ENCODE measurements at regions not wholly inside any gene's neighbourhood (a gene's known extent, or its start where the extent isn't known, plus 50 kb on each side); places are given as distances from the start of the nearest gene placed in this dataset.

DNA sequence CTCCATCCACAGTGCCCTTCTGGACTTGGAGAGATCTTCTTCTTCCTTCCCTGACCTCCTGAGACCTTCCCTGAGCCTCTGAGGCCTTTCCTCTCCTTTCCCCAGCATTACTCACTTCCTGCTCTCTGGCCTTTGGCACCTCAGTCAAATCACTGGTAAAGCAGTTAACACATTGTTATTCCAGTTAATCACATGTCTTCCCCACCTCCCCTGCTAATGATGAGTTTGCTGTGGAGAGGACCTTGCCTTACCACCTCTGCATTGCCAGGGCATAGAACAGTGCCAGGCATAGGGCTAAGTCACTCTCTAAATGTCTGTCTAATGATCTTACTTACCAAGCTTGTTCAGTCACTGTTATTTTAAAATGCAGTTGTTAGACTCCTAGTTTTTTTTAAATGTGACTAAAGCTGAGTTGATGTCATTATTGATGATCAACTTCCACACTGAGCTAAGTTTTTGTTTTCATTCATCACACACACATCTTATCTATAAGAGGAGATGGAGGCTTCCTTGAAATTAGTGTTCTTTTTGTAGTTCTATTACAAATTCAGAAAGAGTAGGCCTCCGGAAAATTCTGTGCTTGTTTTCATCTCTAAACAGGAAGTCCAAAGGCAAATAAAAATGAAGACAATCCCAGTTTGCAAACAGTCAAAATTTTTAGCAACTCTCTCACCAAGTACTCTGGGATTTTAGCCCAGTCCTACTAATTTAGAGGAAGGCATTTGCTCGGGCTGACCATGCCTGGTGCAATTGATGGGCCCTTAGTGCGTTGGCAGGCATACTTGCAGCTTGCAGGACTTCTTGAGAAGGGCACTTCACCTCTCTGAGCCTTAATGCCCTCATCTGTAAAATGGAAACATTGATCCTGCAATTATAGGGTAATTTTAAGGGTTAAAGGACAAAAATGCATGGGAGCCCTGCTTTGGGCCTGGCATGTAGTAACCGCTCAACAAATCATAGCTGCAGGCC lies 113.7 kb upstream of the SPRED2 start:
- ChIA-PET POLR2A (interaction anchor here (0.5 kb wide), 1 partner anchor 416 kb away, joined by 3 read pairs; no protein-coding TSS in a partner anchor), CTCF (interaction anchor here (0.8 kb wide), 1 partner anchor 377 kb away, joined by 3 read pairs; no protein-coding TSS in a partner anchor)
- TF ChIP-seq, protein P1, sequence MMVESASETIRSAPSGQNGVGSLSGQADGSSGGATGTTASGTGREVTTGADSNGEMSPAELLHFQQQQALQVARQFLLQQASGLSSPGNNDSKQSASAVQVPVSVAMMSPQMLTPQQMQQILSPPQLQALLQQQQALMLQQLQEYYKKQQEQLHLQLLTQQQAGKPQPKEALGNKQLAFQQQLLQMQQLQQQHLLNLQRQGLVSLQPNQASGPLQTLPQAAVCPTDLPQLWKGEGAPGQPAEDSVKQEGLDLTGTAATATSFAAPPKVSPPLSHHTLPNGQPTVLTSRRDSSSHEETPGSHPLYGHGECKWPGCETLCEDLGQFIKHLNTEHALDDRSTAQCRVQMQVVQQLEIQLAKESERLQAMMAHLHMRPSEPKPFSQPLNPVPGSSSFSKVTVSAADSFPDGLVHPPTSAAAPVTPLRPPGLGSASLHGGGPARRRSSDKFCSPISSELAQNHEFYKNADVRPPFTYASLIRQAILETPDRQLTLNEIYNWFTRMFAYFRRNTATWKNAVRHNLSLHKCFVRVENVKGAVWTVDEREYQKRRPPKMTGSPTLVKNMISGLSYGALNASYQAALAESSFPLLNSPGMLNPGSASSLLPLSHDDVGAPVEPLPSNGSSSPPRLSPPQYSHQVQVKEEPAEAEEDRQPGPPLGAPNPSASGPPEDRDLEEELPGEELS (CRISPR knock-in tag; IDR thresholded peaks at IDR 0.05) = no peak
- TF ChIP-seq RELA (CRISPR knock-in tag; IDR thresholded peaks at IDR 0.05; ENCODE audit: borderline replicate concordance) = no peak
- no peak for TF ChIP-seq ZNF423 (CRISPR knock-in tag; IDR thresholded peaks at IDR 0.05)
- TF ChIP-seq TCF7 (CRISPR knock-in tag; IDR thresholded peaks at IDR 0.05; ENCODE audit: low read depth) = no peak
- no peak for TF ChIP-seq NR2C2 (CRISPR knock-in tag; IDR thresholded peaks at IDR 0.05)
- TF ChIP-seq NR3C1 (CRISPR knock-in tag; conservative IDR thresholded peaks at IDR 0.05; ENCODE audit: low read depth) = no peak
- no peak for TF ChIP-seq IRF1 (CRISPR knock-in tag; IDR thresholded peaks at IDR 0.05)
- no peak for TF ChIP-seq KAT7 (CRISPR knock-in tag; IDR thresholded peaks at IDR 0.05; ENCODE audit: borderline replicate concordance)
- no peak; the same call in 1 of the 2 replicates for TF ChIP-seq GABPB1 (CRISPR knock-in tag; IDR thresholded peaks at IDR 0.05)
- TF ChIP-seq E2F1 (CRISPR knock-in tag; IDR thresholded peaks at IDR 0.05) = no peak
- TF ChIP-seq MYBL2 (CRISPR knock-in tag; IDR thresholded peaks at IDR 0.05) = no peak
- no peak for TF ChIP-seq NFATC4 (CRISPR knock-in tag; IDR thresholded peaks at IDR 0.05)
- no peak for TF ChIP-seq IRF2 (CRISPR knock-in tag; IDR thresholded peaks at IDR 0.05; ENCODE audit: borderline replicate concordance, low read depth)
- no peak for TF ChIP-seq ZNF281 (CRISPR knock-in tag; IDR thresholded peaks at IDR 0.05)
- no peak for TF ChIP-seq SMAD4 (CRISPR knock-in tag; IDR thresholded peaks at IDR 0.05)
- Mint-ChIP-seq H3K36me3 (no peaks in the 10 kb centered on the region), H3K9me3 (no peaks in the 10 kb centered on the region), H3K4me1 (peaks cover 7% of the 10 kb centered on the region), H3K27ac (no peak overlapping the region), H3K4me3 (no peak overlapping the region), H3K27me3 (ENCODE audit: low read depth) (peaks cover 3% of the 10 kb centered on the region)
- ATAC-seq (peak; percentile 30; the same call in 1 of the 2 replicates), DNase-seq (ENCODE audit: low spot score) (no peak)

DNA sequence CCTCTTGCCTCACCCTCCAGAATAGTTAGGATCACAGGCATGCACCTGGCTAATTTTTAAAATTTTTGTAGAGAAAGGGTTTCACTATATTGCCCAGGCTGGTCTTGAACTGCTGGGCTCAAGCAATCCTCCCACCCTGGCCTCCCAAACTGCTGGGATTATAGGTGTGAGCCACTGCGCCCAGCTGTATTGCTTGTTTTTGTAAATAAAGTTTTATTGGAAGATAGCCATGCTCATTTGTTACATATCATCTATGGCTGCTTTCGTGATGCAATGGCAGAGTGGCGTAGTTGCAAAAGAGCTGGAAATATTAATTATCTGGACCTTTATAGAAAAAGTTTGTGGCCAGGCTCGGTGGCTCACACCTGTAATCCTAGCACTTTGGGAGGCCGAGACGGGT lies 109.4 kb upstream of the SPRED2 start:
- peaks cover 6% of the 10 kb centered on the region for H3K27me3 Mint-ChIP-seq (ENCODE audit: low read depth)
- TF ChIP-seq ZNF138 (CRISPR knock-in tag; conservative IDR thresholded peaks at IDR 0.05) (no peak), CREB1 (CRISPR knock-in tag; IDR thresholded peaks at IDR 0.05) (no peak), GRHL2 (CRISPR knock-in tag; IDR thresholded peaks at IDR 0.05; ENCODE audit: insufficient replicate concordance, severe bottlenecking) (no peak), FOXP1 (CRISPR knock-in tag; IDR thresholded peaks at IDR 0.05; ENCODE audit: borderline replicate concordance) (no peak), NFATC4 (CRISPR knock-in tag; IDR thresholded peaks at IDR 0.05) (no peak)
- TF ChIP-seq, protein P2, sequence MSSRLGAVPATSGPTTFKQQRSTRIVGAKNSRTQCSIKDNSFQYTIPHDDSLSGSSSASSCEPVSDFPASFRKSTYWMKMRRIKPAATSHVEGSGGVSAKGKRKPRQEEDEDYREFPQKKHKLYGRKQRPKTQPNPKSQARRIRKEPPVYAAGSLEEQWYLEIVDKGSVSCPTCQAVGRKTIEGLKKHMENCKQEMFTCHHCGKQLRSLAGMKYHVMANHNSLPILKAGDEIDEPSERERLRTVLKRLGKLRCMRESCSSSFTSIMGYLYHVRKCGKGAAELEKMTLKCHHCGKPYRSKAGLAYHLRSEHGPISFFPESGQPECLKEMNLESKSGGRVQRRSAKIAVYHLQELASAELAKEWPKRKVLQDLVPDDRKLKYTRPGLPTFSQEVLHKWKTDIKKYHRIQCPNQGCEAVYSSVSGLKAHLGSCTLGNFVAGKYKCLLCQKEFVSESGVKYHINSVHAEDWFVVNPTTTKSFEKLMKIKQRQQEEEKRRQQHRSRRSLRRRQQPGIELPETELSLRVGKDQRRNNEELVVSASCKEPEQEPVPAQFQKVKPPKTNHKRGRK (CRISPR knock-in tag; IDR thresholded peaks at IDR 0.05; ENCODE audit: borderline replicate concordance) = no peak
- TF ChIP-seq, protein P3, sequence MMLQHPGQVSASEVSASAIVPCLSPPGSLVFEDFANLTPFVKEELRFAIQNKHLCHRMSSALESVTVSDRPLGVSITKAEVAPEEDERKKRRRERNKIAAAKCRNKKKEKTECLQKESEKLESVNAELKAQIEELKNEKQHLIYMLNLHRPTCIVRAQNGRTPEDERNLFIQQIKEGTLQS (CRISPR knock-in tag; conservative IDR thresholded peaks at IDR 0.05) = no peak
- TF ChIP-seq, protein P4, sequence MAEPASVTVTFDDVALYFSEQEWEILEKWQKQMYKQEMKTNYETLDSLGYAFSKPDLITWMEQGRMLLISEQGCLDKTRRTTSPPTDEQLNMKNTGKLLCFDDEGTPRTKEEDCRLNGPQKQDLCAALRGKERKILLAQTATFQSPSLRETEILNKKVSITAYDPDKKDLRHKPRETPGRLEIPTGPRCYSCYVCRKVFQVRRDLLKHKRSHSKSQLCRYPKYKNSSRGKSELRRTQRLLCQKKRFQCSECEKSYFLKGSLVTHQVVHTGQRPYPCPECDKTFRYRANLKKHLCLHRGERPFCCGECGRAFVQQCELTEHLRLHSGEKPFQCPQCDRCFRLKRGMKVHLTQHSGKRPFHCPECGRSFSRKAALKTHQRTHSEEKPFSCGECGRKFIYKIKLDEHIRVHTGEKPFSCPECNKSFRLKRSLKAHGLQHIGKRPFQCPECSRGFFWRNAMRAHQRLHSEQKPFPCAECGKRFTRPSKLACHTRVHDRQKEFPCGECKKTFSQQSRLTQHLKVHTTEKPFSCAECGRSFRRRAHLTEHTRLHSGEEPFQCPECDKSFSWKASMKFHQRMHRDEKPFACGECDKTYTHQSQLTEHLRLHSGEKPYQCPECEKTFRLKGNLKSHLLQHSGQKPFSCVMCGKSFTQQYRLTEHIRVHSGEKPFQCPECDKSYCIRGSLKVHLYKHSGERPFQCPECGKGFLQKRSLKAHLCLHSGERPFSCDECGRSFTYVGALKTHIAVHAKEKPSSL (CRISPR knock-in tag; conservative IDR thresholded peaks at IDR 0.05) = no peak
- no peak for ATAC-seq
- ChIA-PET POLR2A (no interaction called here), CTCF (interaction anchor here (1.2 kb wide), 1 partner anchor 277 kb away, joined by 3 read pairs; no protein-coding TSS in a partner anchor)
- H3K4me3 Mint-ChIP-seq = no peak overlapping the region
- H3K27ac Mint-ChIP-seq = no peak overlapping the region
- no peaks in the 10 kb centered on the region for H3K36me3 Mint-ChIP-seq
- no peaks in the 10 kb centered on the region for H3K9me3 Mint-ChIP-seq
- DNase-seq (ENCODE audit: low spot score) = no peak
- H3K4me1 Mint-ChIP-seq = peaks cover 7% of the 10 kb centered on the region

All from WTC11 (cell line).